NCI-H1694 treated with DMSO at 0.1 percent for 48 hours (cell line): ENCODE measurements at regions not wholly inside any gene's neighbourhood (a gene's known extent, or its start where the extent isn't known, plus 50 kb on each side); places are given as distances from the start of the nearest gene placed in this dataset.

ENCODE experiments used
- DNase-seq: peaks from one replicate; lab custom pipeline; 2025; lab: John Stamatoyannopoulos, UW

GRCh38 chr5:162324328-162324727 lies 256.8 kb downstream of the GABRG2 start:
- no peak for DNase-seq

- DNase-seq = no peak
Observed at GRCh38 chr5:162325143-162325727, 257.7 kb downstream of the GABRG2 start.

DNA sequence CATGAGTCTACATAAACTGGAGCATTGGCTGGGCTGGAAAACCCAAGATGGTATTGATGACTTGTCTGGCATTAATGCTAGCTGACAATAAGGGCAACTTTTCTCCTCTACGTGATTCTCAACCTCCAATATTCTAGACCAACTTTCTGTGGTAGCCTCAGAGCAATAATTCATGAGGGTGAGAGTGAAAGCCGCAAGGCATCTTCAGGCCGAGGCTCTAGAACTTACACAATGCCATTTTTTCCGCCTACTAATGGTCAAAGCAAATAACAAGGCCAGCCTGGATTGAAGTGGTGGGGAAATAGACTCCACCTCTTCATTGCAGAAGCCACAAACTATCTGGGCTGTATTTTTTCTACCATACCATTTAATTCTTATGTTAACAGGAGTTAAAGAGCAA lies 267.4 kb downstream of the GABRG2 start:
- DNase-seq = no peak

- DNase-seq = no peak
Observed at GRCh38 chr5:162360373-162360931, 292.9 kb downstream of the GABRG2 start.

GRCh38 chr5:162372256-162372655 lies 304.7 kb downstream of the GABRG2 start:
- DNase-seq = no peak

DNA sequence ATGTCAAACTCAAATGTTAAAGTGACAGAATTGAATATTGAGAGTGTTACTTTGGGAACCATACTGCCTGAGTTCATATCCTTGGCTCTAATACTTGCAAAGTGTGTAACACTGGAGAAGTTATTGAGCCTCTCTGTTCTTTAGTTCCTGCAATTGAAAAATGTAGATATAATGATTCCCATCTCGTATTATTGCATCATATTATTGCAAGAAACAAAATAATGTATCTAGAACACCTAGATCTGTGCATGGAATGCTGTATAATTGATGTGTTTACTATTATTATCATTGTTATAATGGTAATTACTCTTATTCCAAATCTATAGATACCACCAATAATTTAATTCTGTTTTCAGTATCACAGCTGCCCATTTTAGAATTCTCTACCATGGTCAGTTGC lies 310.3 kb downstream of the GABRG2 start:
- DNase-seq = no peak

GRCh38 chr5:162382839-162383238 lies 315.3 kb downstream of the GABRG2 start:
- no peak for DNase-seq

DNA sequence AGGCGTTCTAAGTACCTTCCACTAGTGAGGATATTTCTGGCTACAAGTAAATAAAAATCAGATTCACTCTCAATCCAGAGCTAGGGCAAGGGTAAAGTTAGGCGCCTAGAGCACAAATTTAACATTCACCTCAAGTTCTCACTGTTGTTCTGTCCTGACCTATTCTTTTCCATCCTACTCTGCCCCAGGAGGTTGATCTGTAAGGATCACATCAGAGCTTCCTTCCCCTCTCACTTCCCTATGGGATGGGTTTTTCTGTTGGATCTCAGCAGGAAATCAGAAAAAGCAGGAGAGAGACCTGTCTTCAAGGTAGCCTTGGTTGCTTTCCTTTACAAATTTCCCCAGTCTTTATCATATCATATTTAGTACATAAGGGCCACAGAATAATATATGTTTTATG lies 316.7 kb downstream of the GABRG2 start:
- no peak for DNase-seq

- DNase-seq = no peak
Observed at GRCh38 chr5:162391833-162392232, 324.3 kb downstream of the GABRG2 start.

DNA sequence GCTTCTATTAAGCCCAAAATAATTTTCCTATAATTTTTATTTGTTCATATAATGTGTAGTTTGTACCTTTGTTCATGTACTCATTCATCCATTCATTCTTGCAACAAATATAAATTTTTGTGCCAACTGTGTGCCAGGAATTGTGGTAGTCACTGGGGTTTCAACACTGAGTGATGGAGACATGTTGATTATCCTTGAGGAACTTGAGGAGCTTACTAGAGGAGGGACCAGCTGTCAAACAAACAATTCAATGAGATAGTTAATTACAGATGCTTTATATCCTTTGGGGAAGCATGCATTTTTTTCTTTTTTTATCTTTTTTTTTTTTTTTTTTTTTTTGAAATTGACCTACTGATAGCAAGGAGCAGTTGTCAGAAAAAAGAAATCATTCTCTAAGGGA lies 324.8 kb downstream of the GABRG2 start:
- no peak for DNase-seq

- no peak for DNase-seq
Observed at GRCh38 chr5:162393534-162393933, 326.0 kb downstream of the GABRG2 start.

GRCh38 chr5:162407614-162408013 lies 340.0 kb downstream of the GABRG2 start:
- DNase-seq = no peak

DNA sequence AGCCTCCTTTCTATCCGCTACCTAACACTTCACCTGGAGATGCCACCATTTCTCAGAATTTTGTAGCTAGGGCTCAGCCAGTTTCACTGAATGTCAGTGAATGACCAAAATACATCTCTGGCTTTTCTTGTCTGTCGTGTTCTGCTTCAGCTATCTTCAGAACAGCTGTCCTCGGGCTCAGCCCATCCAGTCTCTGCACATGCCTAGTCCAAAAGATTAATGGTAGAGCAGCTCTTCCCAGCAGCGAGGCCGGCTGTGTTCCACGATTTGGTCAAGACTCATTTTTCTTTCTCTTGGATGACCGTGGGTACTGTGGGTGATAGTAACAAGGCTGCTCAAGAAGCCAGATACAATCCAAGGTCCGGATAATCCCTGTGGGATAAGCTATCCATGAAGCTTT lies 342.8 kb downstream of the GABRG2 start:
- no peak for DNase-seq

GRCh38 chr5:162429142-162429541 lies 361.6 kb downstream of the GABRG2 start:
- no peak for DNase-seq

- DNase-seq = no peak
Observed at GRCh38 chr5:162434281-162434680, 366.7 kb downstream of the GABRG2 start.

DNA sequence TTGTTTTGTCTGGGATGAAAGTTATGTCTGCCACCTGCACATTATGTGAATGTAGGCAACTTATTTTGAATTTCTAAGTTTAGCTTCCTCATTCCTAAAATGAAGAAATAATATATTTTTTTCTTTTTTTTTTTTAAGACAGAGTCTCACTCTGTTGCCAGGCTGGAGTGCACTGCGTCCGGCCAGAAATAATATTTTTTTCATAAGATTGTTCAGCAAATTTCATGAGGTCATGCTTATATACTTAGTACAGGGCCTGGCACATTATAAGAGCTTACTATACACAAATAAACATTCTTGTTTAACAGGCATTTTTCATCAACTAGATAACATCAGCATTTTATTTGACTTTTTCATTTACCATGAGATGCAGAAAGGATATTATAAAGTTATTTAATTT lies 368.5 kb downstream of the GABRG2 start:
- DNase-seq = no peak

- DNase-seq = no peak
Observed at GRCh38 chr5:162444129-162444762, 376.7 kb downstream of the GABRG2 start.

DNA sequence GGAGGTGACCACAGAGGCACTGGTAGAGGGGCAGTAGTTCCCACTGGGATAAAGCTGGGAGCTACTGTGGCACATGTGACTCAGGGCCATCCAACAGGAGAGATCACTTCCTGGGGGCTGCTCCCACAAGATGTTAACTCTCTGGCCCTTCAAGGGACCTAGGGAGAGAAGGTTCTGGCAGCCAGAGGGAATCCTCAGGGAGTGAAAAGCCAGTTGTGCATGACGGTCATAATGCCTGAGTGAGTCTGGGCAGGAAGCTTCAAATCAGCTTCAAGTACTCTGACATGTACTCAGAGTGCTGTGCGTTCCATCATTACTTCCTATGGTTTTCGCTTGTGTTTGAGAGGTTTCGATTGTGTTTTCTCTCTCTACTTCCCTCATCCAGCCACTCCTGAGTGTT lies 388.5 kb downstream of the GABRG2 start:
- DNase-seq = no peak

DNA sequence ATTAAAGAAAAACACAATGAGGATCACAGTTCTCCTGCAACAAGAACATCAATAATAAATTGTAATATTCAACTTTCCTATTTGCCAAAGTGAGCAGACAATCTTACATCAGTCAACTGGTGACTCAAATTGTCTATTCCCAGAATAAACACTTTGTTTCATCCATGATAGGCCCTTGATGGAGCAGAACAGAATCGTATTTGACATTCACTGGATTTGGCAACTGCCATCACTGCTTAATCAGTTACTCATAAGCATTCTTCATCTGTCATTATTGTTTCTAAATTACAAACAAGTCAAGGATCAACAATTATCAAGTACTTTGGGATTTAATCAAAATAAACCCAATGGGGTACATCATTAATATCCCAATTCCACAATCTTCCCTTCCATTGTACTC lies 398.4 kb downstream of the GABRG2 start:
- no peak for DNase-seq

GRCh38 chr5:162473041-162473714 lies 405.6 kb downstream of the GABRG2 start:
- DNase-seq = no peak

DNA sequence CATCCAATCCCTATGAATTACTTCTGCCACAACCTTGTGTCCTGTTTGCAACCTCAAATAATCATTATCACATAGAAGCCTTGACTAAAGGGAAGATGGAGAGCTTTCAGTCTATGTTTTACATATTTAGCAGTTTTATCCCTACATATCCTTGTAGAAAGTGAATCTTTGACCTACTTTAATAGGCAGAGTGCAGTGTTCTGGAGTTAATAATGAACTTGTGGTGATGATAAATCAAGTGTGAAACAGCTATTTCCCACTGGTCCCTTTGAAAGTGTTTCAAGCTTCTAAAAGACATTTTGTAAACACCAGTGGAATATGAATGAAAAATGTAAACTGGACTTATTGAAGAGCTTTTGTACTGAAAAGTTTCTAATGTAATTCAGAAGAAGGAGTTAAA lies 406.7 kb downstream of the GABRG2 start:
- DNase-seq = no peak

- DNase-seq = no peak
Observed at GRCh38 chr5:162484095-162484494, 416.5 kb downstream of the GABRG2 start.

DNA sequence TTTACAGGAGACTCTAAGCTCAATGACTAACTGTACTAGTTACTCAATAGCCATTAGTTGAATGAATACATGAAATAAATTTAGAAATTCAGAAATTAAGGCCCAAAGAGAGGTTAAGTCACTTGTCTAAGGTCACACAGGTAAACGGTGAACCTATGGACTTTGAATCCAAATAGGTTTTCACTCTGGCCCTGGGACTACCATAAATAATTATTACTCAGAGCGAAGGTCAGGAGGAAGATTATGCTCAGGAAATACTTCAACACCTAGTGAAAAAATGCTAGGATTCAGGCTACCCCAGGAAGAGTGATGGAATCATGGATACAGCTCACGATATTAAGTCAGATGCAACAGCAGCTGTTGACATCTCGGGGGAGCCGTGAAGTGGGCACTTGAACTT lies 417.4 kb downstream of the GABRG2 start:
- DNase-seq = no peak
